Cardiac septum (tissue), 1 donor: ENCODE measurements at regions not wholly inside any gene's neighbourhood (a gene's known extent, or its start where the extent isn't known, plus 50 kb on each side); places are given as distances from the start of the nearest gene placed in this dataset.
"Not testable (repeated sequence)": the region's sequence is repeated elsewhere in the genome, so short reads cannot be mapped to it uniquely, and the experiment has no call there.

ENCODE experiments used
- DNase-seq: peaks from one replicate; pipeline ENCODE4 v3.0.0-alpha.2; 2020; ENCODE audit warnings: low spot score
- intact Hi-C: fragments of 100-400 bp; cut with DNase I; formaldehyde crosslinking; loops from one replicate; pipeline ENCODE4 v1.14.0; 2022
- donor health status: DM: no; HTN: no; CAD: no.

- intact Hi-C loops = no loop called here
- no peak for DNase-seq
Measured at GRCh38 chr16:62846399-62847057, 810.3 kb upstream of the CDH8 start.

GRCh38 chr16:62832214-62832613, 796.0 kb upstream of the CDH8 start:
- DNase-seq = no peak
- intact Hi-C loops = no loop called here

GRCh38 chr16:62831235-62831850, 795.1 kb upstream of the CDH8 start:
- no peak for DNase-seq

DNA sequence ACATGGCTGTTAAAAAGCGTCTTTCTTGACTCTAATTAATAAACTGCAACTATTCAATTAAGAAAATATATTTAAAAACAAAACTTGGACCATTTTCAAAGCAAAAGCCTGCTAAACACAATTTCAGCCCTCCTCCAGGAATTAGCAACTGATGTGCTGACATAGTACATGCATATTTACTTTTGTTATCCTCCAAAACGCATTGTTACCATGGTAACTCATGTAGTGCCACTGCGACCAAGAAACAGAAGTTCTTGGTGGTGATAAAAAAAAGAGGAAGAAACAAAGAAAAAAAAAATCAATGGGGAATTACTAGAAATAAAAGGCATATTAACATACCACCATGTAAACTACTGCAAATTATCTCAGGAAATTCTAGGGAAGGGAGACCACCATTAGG, 793.4 kb upstream of the CDH8 start:
- intact Hi-C loops = no loop called here

More at GRCh38 chr16:62831235-62831850, 795.1 kb upstream of the CDH8 start:
- intact Hi-C loops = no loop called here

GRCh38 chr16:62829084-62829483, 792.8 kb upstream of the CDH8 start:
- intact Hi-C loops = no loop called here
- no peak for DNase-seq

More for the DNA sequence above, 793.4 kb upstream of the CDH8 start:
- DNase-seq = no peak

GRCh38 chr16:62821824-62822223, 785.6 kb upstream of the CDH8 start:
- intact Hi-C loops = no loop called here
- no peak for DNase-seq

GRCh38 chr16:62816971-62817519, 780.8 kb upstream of the CDH8 start:
- intact Hi-C loops = loop anchor here (10.0 kb wide), 1 partner anchor 58 kb away; no protein-coding TSS in a partner anchor
- DNase-seq = no peak

DNA sequence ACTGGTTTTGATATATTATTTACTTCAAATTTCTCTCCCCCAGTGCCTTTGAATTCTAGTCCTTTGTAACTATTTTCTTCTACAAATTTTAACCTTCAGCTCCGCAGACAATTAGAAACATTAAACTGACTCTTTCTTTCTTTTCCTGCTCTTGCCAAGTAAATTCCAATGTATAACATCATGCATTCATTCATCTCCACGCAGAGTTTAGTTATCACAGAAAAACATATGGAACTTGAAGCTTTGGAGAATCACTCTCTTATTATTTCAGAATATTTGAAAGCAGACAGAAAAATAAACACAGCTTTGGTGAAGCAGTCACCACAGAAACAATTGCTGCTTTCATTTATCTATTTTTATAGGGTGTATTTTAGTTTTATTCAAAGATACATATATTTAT, 778.7 kb upstream of the CDH8 start:
- intact Hi-C loops = loop anchor here (10.0 kb wide), 1 partner anchor 60 kb away; no protein-coding TSS in a partner anchor
- no peak for DNase-seq

DNA sequence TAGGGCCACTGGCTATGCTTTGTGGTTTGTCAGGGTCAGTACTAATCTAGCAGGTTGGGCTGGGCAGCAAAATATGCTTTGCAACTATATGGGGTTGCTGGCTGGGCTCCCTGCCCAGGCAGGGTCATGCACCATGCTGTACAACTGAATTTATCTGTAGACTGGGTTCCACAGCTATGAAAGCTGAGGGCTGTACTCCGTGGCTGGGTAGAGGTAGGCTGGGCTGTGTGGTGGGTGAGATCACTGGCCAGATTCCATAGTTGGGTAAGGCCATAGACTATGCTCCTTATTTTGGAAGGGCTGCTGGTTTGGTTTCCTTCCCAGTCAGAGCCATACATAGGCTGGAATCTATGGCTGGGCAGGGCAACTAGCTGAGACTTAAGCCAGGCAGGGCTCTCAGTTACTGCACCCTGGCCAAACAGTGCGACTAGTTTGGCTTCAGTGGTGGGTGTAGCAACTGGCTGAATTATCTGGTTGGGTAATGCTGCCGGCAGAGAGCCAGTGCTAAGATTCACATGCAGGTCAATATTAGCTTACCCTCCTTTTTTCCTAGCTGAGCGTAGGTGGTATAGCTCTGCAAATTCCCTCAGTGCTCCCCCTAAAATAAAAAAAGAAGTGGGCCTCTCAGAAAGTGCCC, 769.1 kb upstream of the CDH8 start:
- intact Hi-C loops = loop anchor here (10.0 kb wide), 1 partner anchor 161 kb away; no protein-coding TSS in a partner anchor
- peak; percentile 82 for DNase-seq

DNA sequence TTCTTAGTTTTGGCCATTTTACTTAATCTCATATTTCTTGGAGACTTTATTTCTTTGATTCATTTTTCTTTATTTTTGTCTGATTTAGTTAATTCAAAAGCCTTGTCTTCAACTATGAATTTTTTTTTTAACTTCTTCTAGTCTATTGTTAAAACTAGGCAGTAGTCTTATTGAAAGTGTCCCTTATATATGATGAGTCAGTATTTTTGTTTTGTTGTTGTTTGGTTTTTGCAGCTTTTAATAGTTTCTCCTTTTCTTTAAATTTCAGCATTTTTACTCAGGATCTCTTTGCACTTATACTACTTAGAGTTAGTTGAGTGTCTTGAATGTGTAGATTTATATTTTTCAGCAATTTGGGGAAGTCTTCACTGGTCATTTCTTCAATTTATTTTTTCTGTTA, 758.5 kb upstream of the CDH8 start:
- DNase-seq = no peak
- intact Hi-C loops = no loop called here

- DNase-seq, intact Hi-C loops: not testable (repeated sequence)
Measured at GRCh38 chr16:62780081-62780480, 743.8 kb upstream of the CDH8 start.

GRCh38 chr16:62764572-62764971, 728.3 kb upstream of the CDH8 start:
- intact Hi-C loops = no loop called here
- no peak for DNase-seq

GRCh38 chr16:62760398-62760797, 724.2 kb upstream of the CDH8 start:
- intact Hi-C loops = no loop called here
- no peak for DNase-seq

- intact Hi-C loops = no loop called here
- no peak for DNase-seq
Measured at GRCh38 chr16:62755938-62756337, 719.7 kb upstream of the CDH8 start.

GRCh38 chr16:62752854-62753253, 716.6 kb upstream of the CDH8 start:
- DNase-seq = no peak
- intact Hi-C loops = no loop called here

GRCh38 chr16:62751218-62751617, 715.0 kb upstream of the CDH8 start:
- DNase-seq = no peak

DNA sequence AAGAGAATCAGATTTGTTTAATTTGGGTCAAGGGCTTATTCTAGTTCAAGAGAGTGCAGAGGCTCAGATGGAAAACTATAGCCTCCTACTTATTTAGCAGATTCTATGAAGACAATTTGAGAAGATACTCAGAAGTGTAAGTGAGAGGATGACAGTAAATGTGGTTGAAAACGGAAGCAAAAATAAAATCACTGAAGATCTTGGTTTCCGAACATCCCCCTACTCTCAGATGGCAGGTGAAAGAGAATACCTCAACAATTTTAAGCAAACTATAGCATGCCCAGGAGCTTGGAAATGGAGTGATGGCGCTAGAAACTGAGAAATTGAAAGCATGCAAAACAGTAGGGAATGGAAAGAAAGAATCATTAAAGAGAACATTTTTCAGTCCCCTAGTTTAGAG, 705.5 kb upstream of the CDH8 start:
- intact Hi-C loops = no loop called here
- no peak for DNase-seq

More at GRCh38 chr16:62751218-62751617, 715.0 kb upstream of the CDH8 start:
- intact Hi-C loops = no loop called here

DNA sequence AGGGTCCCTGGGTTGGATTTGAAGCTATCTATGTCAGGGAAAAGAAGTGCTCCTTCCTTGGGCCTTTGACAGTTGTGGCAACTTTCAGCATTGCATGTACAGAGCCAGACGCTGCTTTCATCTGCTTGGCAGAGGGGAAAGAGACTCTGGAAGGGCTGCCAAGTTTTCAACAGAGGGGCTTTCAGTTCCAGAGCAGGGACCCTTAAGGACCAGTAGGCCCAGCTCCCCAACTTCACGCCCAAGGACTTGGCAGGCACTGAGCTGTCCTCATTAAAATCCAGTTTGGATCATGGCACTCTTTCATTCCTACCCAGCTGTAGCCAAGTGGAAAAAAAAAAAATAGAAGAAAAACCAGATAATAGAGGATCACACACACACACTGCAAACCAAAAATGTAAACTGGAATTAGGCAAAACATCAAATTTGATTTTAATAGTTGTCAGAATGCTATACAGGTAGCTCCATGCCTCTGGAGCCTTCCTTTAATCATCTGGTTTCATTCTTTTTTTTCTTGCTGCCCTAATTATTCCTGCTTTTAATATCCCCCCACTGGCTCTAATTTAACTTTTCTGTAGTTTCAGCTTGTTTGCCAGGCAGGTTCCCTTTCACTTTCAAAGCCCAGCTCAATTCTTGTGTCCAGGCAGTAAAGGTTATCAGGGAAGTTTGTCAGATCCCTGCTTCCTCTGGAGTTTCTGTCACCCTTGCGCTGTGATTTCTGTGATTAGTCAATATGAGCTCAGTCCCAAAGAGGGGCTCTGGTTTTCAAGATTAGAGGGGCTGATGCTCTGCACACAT, 702.6 kb upstream of the CDH8 start:
- intact Hi-C loops = no loop called here
- no peak for DNase-seq

DNA sequence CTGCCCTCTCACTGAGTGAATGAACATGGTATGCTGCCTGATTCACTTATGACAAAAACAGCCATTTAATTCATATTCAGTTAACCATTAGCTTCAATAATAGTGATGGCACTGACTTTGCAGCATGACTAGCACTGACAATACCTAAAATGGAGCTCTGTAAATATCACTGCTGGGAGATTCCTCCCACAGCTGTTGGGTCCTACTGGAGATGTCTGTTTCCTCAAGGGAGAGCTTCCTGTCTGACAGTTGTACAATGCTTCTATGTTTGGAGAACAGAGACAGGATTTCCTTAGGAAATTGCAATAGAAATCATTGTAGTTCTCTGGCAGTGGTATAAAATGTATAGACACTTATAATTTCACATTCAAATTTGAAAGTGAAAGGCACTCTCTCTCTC, 695.9 kb upstream of the CDH8 start:
- DNase-seq = no peak
- intact Hi-C loops = no loop called here
